ENCODE measurements at regions not wholly inside any gene's neighbourhood (a gene's known extent, or its start where the extent isn't known, plus 50 kb on each side); places are given as distances from the start of the nearest gene placed in this dataset.

- DNase-seq (ENCODE audit: low read depth), result no peak
- TF ChIP-seq, protein P1, sequence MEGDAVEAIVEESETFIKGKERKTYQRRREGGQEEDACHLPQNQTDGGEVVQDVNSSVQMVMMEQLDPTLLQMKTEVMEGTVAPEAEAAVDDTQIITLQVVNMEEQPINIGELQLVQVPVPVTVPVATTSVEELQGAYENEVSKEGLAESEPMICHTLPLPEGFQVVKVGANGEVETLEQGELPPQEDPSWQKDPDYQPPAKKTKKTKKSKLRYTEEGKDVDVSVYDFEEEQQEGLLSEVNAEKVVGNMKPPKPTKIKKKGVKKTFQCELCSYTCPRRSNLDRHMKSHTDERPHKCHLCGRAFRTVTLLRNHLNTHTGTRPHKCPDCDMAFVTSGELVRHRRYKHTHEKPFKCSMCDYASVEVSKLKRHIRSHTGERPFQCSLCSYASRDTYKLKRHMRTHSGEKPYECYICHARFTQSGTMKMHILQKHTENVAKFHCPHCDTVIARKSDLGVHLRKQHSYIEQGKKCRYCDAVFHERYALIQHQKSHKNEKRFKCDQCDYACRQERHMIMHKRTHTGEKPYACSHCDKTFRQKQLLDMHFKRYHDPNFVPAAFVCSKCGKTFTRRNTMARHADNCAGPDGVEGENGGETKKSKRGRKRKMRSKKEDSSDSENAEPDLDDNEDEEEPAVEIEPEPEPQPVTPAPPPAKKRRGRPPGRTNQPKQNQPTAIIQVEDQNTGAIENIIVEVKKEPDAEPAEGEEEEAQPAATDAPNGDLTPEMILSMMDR (IDR thresholded peaks at IDR 0.05; ENCODE audit: low read depth, low read length, missing control alignments), result no peak
- H3K4me3 ChIP-seq (ENCODE audit: low read depth, low read length), result no peak overlapping the region
- in situ Hi-C loops (cut with HindIII; ENCODE audit: low sequenced_read_pairs), result no loop called here
These were observed 279.3 kb downstream of the VGLL3 start for GRCh38 chr3:86711634-86712033.

- in situ Hi-C loops (cut with HindIII; ENCODE audit: low sequenced_read_pairs), result no loop called here
- TF ChIP-seq, protein P1 (IDR thresholded peaks at IDR 0.05; ENCODE audit: low read depth, low read length, missing control alignments), result no peak
- DNase-seq (ENCODE audit: low read depth), result no peak
- no peak overlapping the region for H3K4me3 ChIP-seq (ENCODE audit: low read depth, low read length)
These were observed 282.1 kb downstream of the VGLL3 start for GRCh38 chr3:86708893-86709292.

GRCh38 chr3:86702381-86702958, 288.5 kb downstream of the VGLL3 start:
- TF ChIP-seq, protein P1 (IDR thresholded peaks at IDR 0.05; ENCODE audit: low read depth, low read length, missing control alignments), result peak; percentile 64

DNA sequence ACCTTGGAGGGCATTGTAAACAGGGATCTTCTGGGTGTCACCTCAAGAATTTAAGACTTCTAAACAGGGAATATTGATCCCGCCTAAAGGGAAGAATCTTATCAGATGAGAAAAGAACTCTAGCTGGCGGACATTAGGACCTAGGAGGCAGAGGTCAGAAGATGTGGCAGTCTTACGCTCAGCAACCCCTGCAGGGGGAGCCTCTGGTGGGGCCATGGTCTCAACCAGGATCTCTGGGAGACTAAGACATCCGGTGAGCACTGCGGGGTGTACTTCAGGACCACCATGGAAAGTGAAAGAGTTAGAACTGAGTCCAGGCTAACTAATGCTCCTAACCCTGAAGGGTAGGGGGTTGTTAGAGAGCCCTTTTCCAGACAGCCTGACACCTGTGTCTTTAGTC, 295.2 kb downstream of the VGLL3 start:
- no peak overlapping the region for H3K4me3 ChIP-seq (ENCODE audit: low read depth, low read length)
- TF ChIP-seq, protein P1 (IDR thresholded peaks at IDR 0.05; ENCODE audit: low read depth, low read length, missing control alignments), result no peak
- in situ Hi-C loops (cut with HindIII; ENCODE audit: low sequenced_read_pairs), result no loop called here

More at GRCh38 chr3:86702381-86702958, 288.5 kb downstream of the VGLL3 start:
- no peak for DNase-seq (ENCODE audit: low read depth)
- H3K4me3 ChIP-seq (ENCODE audit: low read depth, low read length), result no peak overlapping the region
- in situ Hi-C loops (cut with HindIII; ENCODE audit: low sequenced_read_pairs), result no loop called here

DNA sequence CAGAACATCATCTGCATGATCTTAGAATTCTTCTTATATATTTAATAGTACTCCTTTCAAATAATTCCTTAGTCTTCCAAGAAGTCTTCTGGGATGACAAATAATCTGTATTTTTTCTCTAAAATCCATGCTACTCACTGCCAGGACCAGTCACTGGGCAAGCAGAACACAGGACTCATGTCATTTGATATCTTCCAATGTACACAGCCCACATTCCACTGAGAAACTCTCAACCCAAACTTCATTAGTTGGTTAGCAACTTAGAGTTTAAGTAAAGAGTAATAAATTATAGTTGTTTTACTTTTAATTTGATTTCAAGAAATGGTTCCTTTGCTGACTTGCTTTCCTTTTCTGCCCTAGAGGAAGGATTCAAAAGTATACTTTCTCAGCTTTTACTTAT, 317.0 kb downstream of the VGLL3 start:
- no peak overlapping the region for H3K4me3 ChIP-seq (ENCODE audit: low read depth, low read length)
- DNase-seq (ENCODE audit: low read depth), result no peak
- in situ Hi-C loops (cut with HindIII; ENCODE audit: low sequenced_read_pairs), result no loop called here
- TF ChIP-seq, protein P1 (IDR thresholded peaks at IDR 0.05; ENCODE audit: low read depth, low read length, missing control alignments), result no peak

More for the DNA sequence above, 295.2 kb downstream of the VGLL3 start:
- DNase-seq (ENCODE audit: low read depth), result no peak

GRCh38 chr3:86661817-86662216, 329.1 kb downstream of the VGLL3 start:
- TF ChIP-seq, protein P1 (IDR thresholded peaks at IDR 0.05; ENCODE audit: low read depth, low read length, missing control alignments), result no peak
- no peak overlapping the region for H3K4me3 ChIP-seq (ENCODE audit: low read depth, low read length)
- in situ Hi-C loops (cut with HindIII; ENCODE audit: low sequenced_read_pairs), result no loop called here
- no peak for DNase-seq (ENCODE audit: low read depth)
